Fibroblast of skin of abdomen (primary cell): ENCODE measurements at regions not wholly inside any gene's neighbourhood (a gene's known extent, or its start where the extent isn't known, plus 50 kb on each side); places are given as distances from the start of the nearest gene placed in this dataset.

Source experiments
- DNase-seq: peaks from one replicate; pipeline ENCODE4 v3.0.0-alpha.2; 2013

DNA sequence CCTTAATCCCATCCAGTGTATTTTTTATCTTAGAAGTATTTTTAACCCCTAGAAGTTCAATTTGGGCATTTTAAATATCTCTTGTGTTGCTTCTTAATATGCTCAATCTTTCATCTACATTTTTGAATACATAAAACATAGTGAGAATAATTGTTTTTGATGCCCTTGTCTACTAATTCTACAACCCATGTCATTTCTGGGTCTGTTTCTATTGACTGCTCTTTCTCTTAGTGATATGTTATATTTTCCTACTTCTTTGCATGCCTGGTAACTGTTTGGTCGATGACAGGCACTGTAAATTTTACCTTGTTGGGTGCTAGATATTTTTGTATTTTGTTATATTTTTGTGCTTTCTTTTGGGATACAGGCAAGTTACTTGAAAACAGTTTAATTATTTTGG lies 56.3 kb downstream of the CYTL1 start:
- no peak for DNase-seq
